Stomach (tissue), 8 donors: ENCODE measurements at regions not wholly inside any gene's neighbourhood (a gene's known extent, or its start where the extent isn't known, plus 50 kb on each side); places are given as distances from the start of the nearest gene placed in this dataset.

Experiments used
- DNase-seq, 2 donors: peaks; one replicate each; pipeline versions ENCODE4 v3.0.0 to v3.0.0-alpha.2; 2013 to 2019
- H3K27ac ChIP-seq, 5 donors: fragments of 200-600 bp in 4 of 5; sonication (generic) in 4 of 5; one replicate each; pipeline ENCODE4 v1.5.1; 2013 to 2019; ENCODE audit warnings: mild to moderate bottlenecking in 1 of 5, moderate library complexity in 1 of 5
- H3K27me3 ChIP-seq, 3 donors: fragments of 200-600 bp; sonication (generic); one replicate each; pipeline ENCODE4 v1.5.1; 2017 to 2019; ENCODE audit warnings: mixed run types in 1 of 3
- H3K36me3 ChIP-seq, 4 donors: fragments of 200-600 bp; sonication (generic); 1 replicate in 3 of 4; 2 replicates in 1 of 4; pipeline ENCODE4 v1.5.1; 2016 to 2019
- H3K4me1 ChIP-seq, 4 donors: fragments of 200-600 bp; sonication (generic); one replicate each; pipeline ENCODE4 v1.5.1; 2016 to 2019
- H3K4me3 ChIP-seq, 4 donors: fragments of 200-600 bp; sonication (generic) in 3 of 4; one replicate each; pipeline ENCODE4 v1.5.1; 2016 to 2019; ENCODE audit warnings: mild to moderate bottlenecking in 1 of 4
- H3K9me3 ChIP-seq, 4 donors: fragments of 200-600 bp; sonication (generic); one replicate each; pipeline ENCODE4 v1.5.1; 2016 to 2019
- CTCF ChIP-seq, 7 experiments: fragments of 450-650 bp in 4 of 7; fragments of 200-600 bp in 3 of 7; sonication (generic) in 3 of 7; IDR thresholded peaks; one replicate each; pipeline ENCODE4 v1.5.1; 2016 to 2019; ENCODE audit warnings: antibody characterized with exemption in 7 of 7, control low read depth in 2 of 7, mild to moderate bottlenecking in 1 of 7
- EP300 ChIP-seq: sonication (generic); formaldehyde crosslinking; IDR thresholded peaks from one replicate; pipeline ENCODE4 v1.6.1; 2017; ENCODE audit warnings: antibody characterized with exemption
- POLR2A ChIP-seq, 4 donors: fragments of 450-650 bp; IDR thresholded peaks; one replicate each; pipeline ENCODE4 v1.6.1; 2016; ENCODE audit warnings: antibody characterized with exemption in 4 of 4, control low read depth in 2 of 4, mild to moderate bottlenecking in 1 of 4, moderate library complexity in 1 of 4
- POLR2AphosphoS5 ChIP-seq, 3 donors: sonication (generic); formaldehyde crosslinking; IDR thresholded peaks; one replicate each; pipeline ENCODE4 v1.6.1; 2016; ENCODE audit warnings: antibody characterized with exemption in 3 of 3
- WGBS, 5 donors: extraction: QIAGEN DNeasy Blood & Tissue Kit in 3 of 5; methylation state at CpG; one replicate each; pipeline versions ENCODE4 v1.1.5 to v1.1.7; 2013 to 2018; 5-methylcytosine and 5-hydroxymethylcytosine counted together
- intact Hi-C: fragments of 100-400 bp; cut with DNase I; formaldehyde crosslinking; loops from one replicate; pipeline ENCODE4 v1.15.1; 2023; ENCODE audit warnings: low total_unique reads
- donor health status: healthy with polysubstance abuse.
- donor health status: Bipolar disorder and iron deficiency.
- donor health status: healthy.

DNA sequence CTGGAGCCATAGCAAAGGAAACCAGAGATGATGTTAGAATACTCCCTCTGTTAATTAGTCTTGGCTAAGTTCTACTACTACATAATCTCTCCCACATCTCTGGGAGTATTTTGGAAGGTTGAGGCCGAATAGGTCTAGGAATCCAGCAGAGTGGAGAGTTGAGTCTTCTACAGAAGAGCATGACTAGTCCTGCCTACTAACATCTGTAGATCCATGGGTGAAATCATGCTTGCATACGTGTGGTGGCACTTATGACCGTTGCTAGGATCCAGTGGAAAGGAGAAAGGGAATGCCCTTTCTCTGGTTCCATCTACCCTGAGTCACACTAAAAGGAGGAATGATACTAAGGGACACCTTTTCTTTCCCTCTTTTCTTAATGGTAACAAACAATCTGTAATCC lies 425.4 kb downstream of the KDM5D start:
- Histone ChIP-seq H3K27ac (no peak overlapping the region), H3K36me3 (no peaks in the 10 kb centered on the region), H3K4me3 (no peak overlapping the region), H3K4me1 (no peaks in the 10 kb centered on the region), H3K27me3 (no peaks in the 10 kb centered on the region), H3K9me3 (peaks cover 0 to 16% (median 0%) of the 10 kb centered on the region in 4 donors)
- TF ChIP-seq POLR2AphosphoS5 (IDR thresholded peaks at IDR 0.05) (no peak), EP300 (no peak)
- 78 to 86% (median 85%) methylated on average over 3 of the region's 3 CpGs; no CpG with 5 or more reads in 2 of the 5 donors for WGBS, 5 donors
- no peak for DNase-seq
- intact Hi-C loops: no loop called here

DNA sequence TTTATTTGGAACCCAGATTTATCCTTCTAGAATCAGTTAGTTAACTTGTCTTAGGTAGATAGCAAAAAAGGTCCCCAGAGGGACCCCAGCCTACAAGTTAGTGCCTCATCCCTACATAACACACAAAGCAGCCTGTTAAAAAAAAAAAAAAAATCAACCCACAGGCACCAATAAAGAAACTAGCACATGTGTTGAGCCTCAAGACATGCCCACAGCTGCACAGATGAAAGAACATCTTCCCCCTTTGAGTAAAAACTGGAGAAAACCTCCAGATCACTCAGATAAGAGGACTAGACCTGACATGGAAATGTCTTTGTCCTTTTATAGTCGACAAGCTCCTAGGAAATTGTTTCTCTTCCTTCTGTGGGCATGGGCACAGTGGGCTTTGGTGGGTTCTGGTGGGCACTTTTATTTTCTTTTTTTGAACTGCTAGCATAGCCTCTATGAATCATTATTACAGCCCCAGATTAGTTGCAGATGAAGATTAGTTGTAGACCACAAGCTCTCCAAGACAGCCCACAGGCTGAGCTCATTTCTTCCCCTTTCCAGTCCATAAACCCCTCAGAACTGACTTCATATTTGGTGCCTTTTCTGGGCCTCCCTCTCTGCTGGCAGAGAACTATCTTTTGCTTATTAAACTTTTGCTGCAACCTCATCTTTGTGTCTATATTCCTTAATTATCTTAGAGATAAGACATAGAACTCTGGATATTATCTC lies 427.1 kb downstream of the KDM5D start:
- Histone ChIP-seq H3K4me3 (no peak overlapping the region), H3K27me3 (no peaks in the 10 kb centered on the region), H3K36me3 (no peaks in the 10 kb centered on the region), H3K4me1 (no peaks in the 10 kb centered on the region), H3K9me3 (peaks cover 0 to 16% (median 0%) of the 10 kb centered on the region in 4 donors), H3K27ac (no peak overlapping the region)
- TF ChIP-seq EP300 (no peak), CTCF (IDR thresholded peaks at IDR 0.05) (no peak)
- DNase-seq: no peak
- 68 to 80% (median 75%) methylated on average over 1 of the region's 1 CpG; no CpG with 5 or more reads in 2 of the 5 donors for WGBS, 5 donors
- intact Hi-C loops: no loop called here

DNA sequence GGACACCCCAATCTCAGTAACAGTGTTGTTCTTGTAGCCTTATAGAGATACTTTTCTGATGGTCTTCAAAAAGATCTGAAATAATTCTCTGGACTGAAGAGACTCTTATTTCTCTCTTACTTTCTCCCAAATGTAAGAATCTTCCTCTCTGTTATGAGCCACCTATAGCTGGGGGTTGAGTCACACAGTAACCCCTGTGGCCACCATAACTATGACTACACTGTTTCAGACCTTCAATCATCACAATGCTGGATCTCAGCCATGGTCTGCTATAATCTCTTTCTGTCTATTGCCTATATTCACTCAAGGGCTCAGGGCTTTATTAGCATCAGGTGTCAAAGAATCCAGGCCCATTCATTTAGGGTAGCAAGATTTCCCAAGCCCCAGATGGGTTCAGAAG lies 436.9 kb downstream of the KDM5D start:
- no peak overlapping the region for H3K27ac ChIP-seq
- no peak for DNase-seq
- no peaks in the 10 kb centered on the region for H3K27me3 ChIP-seq
- H3K36me3 ChIP-seq: no peaks in the 10 kb centered on the region
- intact Hi-C loops: no loop called here
- no peak overlapping the region for H3K4me3 ChIP-seq
- no peak for TF ChIP-seq CTCF (IDR thresholded peaks at IDR 0.05)
- TF ChIP-seq EP300: no peak
- TF ChIP-seq POLR2A (IDR thresholded peaks at IDR 0.05): no peak
- TF ChIP-seq POLR2AphosphoS5 (IDR thresholded peaks at IDR 0.05): no peak
- no peaks in the 10 kb centered on the region for H3K9me3 ChIP-seq
- no peaks in the 10 kb centered on the region for H3K4me1 ChIP-seq

DNA sequence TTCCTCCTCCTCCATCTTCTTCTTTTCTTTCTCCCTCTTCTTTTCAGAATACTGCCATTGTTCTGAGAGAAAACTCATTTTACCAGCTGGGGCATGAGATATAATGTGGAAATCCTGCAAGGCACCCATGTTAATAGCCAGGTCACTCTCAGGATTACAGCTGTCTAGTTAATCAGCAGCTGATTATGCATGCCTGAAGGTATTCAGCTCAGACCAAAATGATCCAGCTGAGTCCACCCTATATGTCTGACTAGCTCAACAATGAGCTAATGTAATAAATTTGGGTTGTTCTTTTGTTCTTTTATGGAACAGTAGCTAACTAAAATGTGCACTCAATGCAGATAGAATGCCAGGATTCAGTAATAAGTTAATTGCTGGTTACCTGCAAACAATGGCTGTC lies 441.4 kb downstream of the KDM5D start:
- H3K27me3 ChIP-seq: no peaks in the 10 kb centered on the region
- TF ChIP-seq CTCF (IDR thresholded peaks at IDR 0.05): no peak
- TF ChIP-seq POLR2A (IDR thresholded peaks at IDR 0.05): no peak
- TF ChIP-seq POLR2AphosphoS5 (IDR thresholded peaks at IDR 0.05): no peak
- TF ChIP-seq EP300: no peak
- no peak overlapping the region for H3K4me3 ChIP-seq
- H3K4me1 ChIP-seq: no peaks in the 10 kb centered on the region
- no peak overlapping the region for H3K27ac ChIP-seq
- intact Hi-C loops: no loop called here
- H3K36me3 ChIP-seq: no peaks in the 10 kb centered on the region
- peaks cover 0 to 9% (median 0%) of the 10 kb centered on the region in 4 donors for H3K9me3 ChIP-seq
- no peak for DNase-seq

- WGBS, 5 donors: 38 to 50% (median 49%) methylated on average over 2 of the region's 2 CpGs; no CpG with 5 or more reads in 2 of the 5 donors
- TF ChIP-seq EP300 (no peak), CTCF (IDR thresholded peaks at IDR 0.05) (no peak), POLR2AphosphoS5 (IDR thresholded peaks at IDR 0.05) (no peak), POLR2A (IDR thresholded peaks at IDR 0.05) (no peak)
- DNase-seq: no peak
These were observed 453.6 kb downstream of the KDM5D start for GRCh38 chrY:19290925-19291324.

More at GRCh38 chrY:19290925-19291324, 453.6 kb downstream of the KDM5D start:
- Histone ChIP-seq H3K9me3 (no peaks in the 10 kb centered on the region), H3K27me3 (no peaks in the 10 kb centered on the region), H3K27ac (no peak overlapping the region), H3K4me3 (no peak overlapping the region), H3K36me3 (no peaks in the 10 kb centered on the region), H3K4me1 (no peaks in the 10 kb centered on the region)
- intact Hi-C loops: no loop called here
